Kidney epithelial cell (primary cell): ENCODE measurements at regions not wholly inside any gene's neighbourhood (a gene's known extent, or its start where the extent isn't known, plus 50 kb on each side); places are given as distances from the start of the nearest gene placed in this dataset.

ENCODE experiments used
- DNase-seq: peaks from one replicate; pipeline ENCODE4 v3.0.0-alpha.2; 2010; ENCODE audit warnings: low read depth
- H3K27me3 ChIP-seq: 2 replicates; pipeline ENCODE4 v1.6.0; 2011; ENCODE audit warnings: low read length; ENCODE audit not compliant: control insufficient read depth, insufficient read depth
- H3K36me3 ChIP-seq: 2 replicates; pipeline ENCODE4 v1.5.1; 2011; ENCODE audit warnings: low read length; ENCODE audit not compliant: control insufficient read depth, insufficient read depth
- H3K4me3 ChIP-seq: 2 replicates; pipeline ENCODE4 v1.5.1; 2011; ENCODE audit warnings: low read depth, mild to moderate bottlenecking, control low read depth, low read length
- CTCF ChIP-seq: IDR thresholded peaks from 2 replicates; pipeline ENCODE4 v1.5.1; 2011; ENCODE audit warnings: mild to moderate bottlenecking, moderate library complexity, low read length, control low read depth, inconsistent platforms; ENCODE audit not compliant: insufficient read depth, poor library complexity, severe bottlenecking

GRCh38 chr16:22970209-22970865 is 156.4 kb downstream of the HS3ST2 start:
- H3K27me3 ChIP-seq: no peaks in the 10 kb centered on the region
- no peak for DNase-seq
- TF ChIP-seq CTCF: no peak

GRCh38 chr16:22969567-22969966 is 155.6 kb downstream of the HS3ST2 start:
- Histone ChIP-seq H3K4me3 (no peak overlapping the region), H3K27me3 (no peaks in the 10 kb centered on the region), H3K36me3 (no peaks in the 10 kb centered on the region)
- DNase-seq: no peak
- no peak for TF ChIP-seq CTCF

More at GRCh38 chr16:22970209-22970865, 156.4 kb downstream of the HS3ST2 start:
- Histone ChIP-seq H3K4me3 (no peak overlapping the region), H3K36me3 (no peaks in the 10 kb centered on the region)

GRCh38 chr16:22968931-22969330 is 155.0 kb downstream of the HS3ST2 start:
- no peak for DNase-seq
- no peak for TF ChIP-seq CTCF
- no peak overlapping the region for H3K4me3 ChIP-seq
- H3K36me3 ChIP-seq: no peaks in the 10 kb centered on the region
- H3K27me3 ChIP-seq: no peaks in the 10 kb centered on the region

GRCh38 chr16:22967521-22968095 is 153.6 kb downstream of the HS3ST2 start:
- no peak for DNase-seq

More at GRCh38 chr16:22967521-22968095, 153.6 kb downstream of the HS3ST2 start:
- Histone ChIP-seq H3K36me3 (no peaks in the 10 kb centered on the region), H3K4me3 (no peak overlapping the region), H3K27me3 (no peaks in the 10 kb centered on the region)
- no peak for TF ChIP-seq CTCF
